GM12891 (cell line): ENCODE measurements at regions not wholly inside any gene's neighbourhood (a gene's known extent, or its start where the extent isn't known, plus 50 kb on each side); places are given as distances from the start of the nearest gene placed in this dataset.

Experiments used
- POLR2A ChIP-seq: IDR thresholded peaks from 2 replicates; pipeline ENCODE4 v1.6.1; 2011; ENCODE audit warnings: low read depth, low read length, control low read depth
- POLR2AphosphoS5 ChIP-seq: IDR thresholded peaks from 2 replicates; pipeline ENCODE4 v1.6.1; 2011; ENCODE audit warnings: low read depth, low read length, control low read depth
- TAF1 ChIP-seq: IDR thresholded peaks from 2 replicates; pipeline ENCODE4 v1.6.1; 2011; ENCODE audit warnings: low read depth, low read length, control low read depth

- TF ChIP-seq POLR2AphosphoS5 (no peak), POLR2A (no peak), TAF1 (no peak)
Observed at GRCh38 chr3:68060910-68061309, 406.5 kb upstream of the SUCLG2 start.
